OCI-LY7 (cell line): ENCODE measurements at regions not wholly inside any gene's neighbourhood (a gene's known extent, or its start where the extent isn't known, plus 50 kb on each side); places are given as distances from the start of the nearest gene placed in this dataset.
A peak's percentile ranks its signal among the peaks of the same experiment; 100 is the strongest.

Experiments
- BruUV-seq: library from RNA; stranded (reverse); fragments of 400-500 nt; replicated peaks from 2 replicates; lab custom pipeline; 2021; lab: Mats Ljungman, UMichigan
- CTCF ChIA-PET: fragments of 300-600 bp; sonication (Branson Sonifier 250); formaldehyde crosslinking; loops from one replicate; lab custom pipeline; 2022; ENCODE audit warnings: antibody characterized with exemption; ENCODE audit not compliant: unreplicated experiment; lab: Charles Lee
- POLR2A ChIA-PET: fragments of 300-600 bp; sonication (Branson Sonifier 250); formaldehyde crosslinking; loops from one replicate; lab custom pipeline; 2022; ENCODE audit warnings: antibody characterized with exemption; lab: Charles Lee
- DNase-seq: peaks from one replicate; pipeline ENCODE4 v3.0.0-alpha.2; 2015; ENCODE audit warnings: low spot score
- H2AFZ ChIP-seq: fragments of 200-600 bp; sonication (generic), shearing (Covaris generic); 2 replicates; pipeline ENCODE4 v1.6.1; 2014; ENCODE audit warnings: mild to moderate bottlenecking, antibody characterized with exemption, low read length, moderate library complexity
- H3K27ac ChIP-seq: fragments of 200-600 bp; sonication (generic); 2 replicates; pipeline ENCODE4 v1.5.1; 2014; ENCODE audit warnings: mixed run types, low read depth, mild to moderate bottlenecking, moderate library complexity, low read length, inconsistent platforms; ENCODE audit not compliant: poor library complexity, severe bottlenecking
- H3K36me3 ChIP-seq: fragments of 200-600 bp; sonication (generic); 2 replicates; pipeline ENCODE4 v1.6.1; 2014; ENCODE audit warnings: mild to moderate bottlenecking, antibody characterized with exemption, low read length, moderate library complexity, mixed read lengths; ENCODE audit not compliant: insufficient read depth
- H3K4me1 ChIP-seq: fragments of 200-600 bp; sonication (generic); 2 replicates; pipeline ENCODE4 v1.5.1; 2014; ENCODE audit warnings: mild to moderate bottlenecking, low read length; ENCODE audit not compliant: insufficient read depth, poor library complexity, severe bottlenecking
- H3K4me2 ChIP-seq: fragments of 200-600 bp; sonication (generic); 2 replicates; pipeline ENCODE4 v1.6.1; 2014; ENCODE audit warnings: mild to moderate bottlenecking, low read length
- H3K4me3 ChIP-seq: fragments of 200-600 bp; sonication (generic); 2 replicates; pipeline ENCODE4 v1.5.1; 2014; ENCODE audit warnings: mild to moderate bottlenecking, low read depth, low read length; ENCODE audit not compliant: poor library complexity, severe bottlenecking
- H3K79me2 ChIP-seq: fragments of 200-600 bp; sonication (generic); 2 replicates; pipeline ENCODE4 v1.6.1; 2016; ENCODE audit warnings: low read depth, mild to moderate bottlenecking, low read length, moderate library complexity, mixed read lengths; ENCODE audit not compliant: insufficient read depth
- H3K9me2 ChIP-seq: fragments of 200-600 bp; sonication (generic); 2 replicates; pipeline ENCODE4 v1.6.1; 2016; ENCODE audit warnings: mild to moderate bottlenecking, low read length, mixed read lengths; ENCODE audit not compliant: insufficient read depth
- H3K9me3 ChIP-seq: fragments of 200-600 bp; sonication (generic); 2 replicates; pipeline ENCODE4 v1.6.1; 2014; ENCODE audit warnings: mild to moderate bottlenecking, mixed run types, low read length, mixed read lengths
- H4K20me1 ChIP-seq: fragments of 200-600 bp; sonication (generic); 2 replicates; pipeline ENCODE4 v1.6.1; 2014; ENCODE audit warnings: mild to moderate bottlenecking, antibody characterized with exemption, low read length, moderate library complexity, mixed read lengths; ENCODE audit not compliant: insufficient read depth
- CTCF ChIP-seq: fragments of 200-600 bp; sonication (generic); conservative IDR thresholded peaks from 2 replicates; pipeline ENCODE4 v1.5.1; 2014; ENCODE audit warnings: mild to moderate bottlenecking, antibody characterized with exemption, low read length, moderate library complexity, mixed read lengths
- EZH2phosphoT487 ChIP-seq: fragments of 200-600 bp; sonication (generic); IDR thresholded peaks from 2 replicates; pipeline ENCODE4 v1.6.1; 2018; ENCODE audit warnings: low read depth, borderline replicate concordance, mild to moderate bottlenecking, mixed run types, antibody characterized with exemption, low read length, moderate library complexity, mixed read lengths
- intact Hi-C: fragments of 100-400 bp; cut with micrococcal nuclease; formaldehyde crosslinking; loops from one replicate; pipeline ENCODE4 v1.10.0; 2022; ENCODE audit not compliant: unreplicated experiment

DNA sequence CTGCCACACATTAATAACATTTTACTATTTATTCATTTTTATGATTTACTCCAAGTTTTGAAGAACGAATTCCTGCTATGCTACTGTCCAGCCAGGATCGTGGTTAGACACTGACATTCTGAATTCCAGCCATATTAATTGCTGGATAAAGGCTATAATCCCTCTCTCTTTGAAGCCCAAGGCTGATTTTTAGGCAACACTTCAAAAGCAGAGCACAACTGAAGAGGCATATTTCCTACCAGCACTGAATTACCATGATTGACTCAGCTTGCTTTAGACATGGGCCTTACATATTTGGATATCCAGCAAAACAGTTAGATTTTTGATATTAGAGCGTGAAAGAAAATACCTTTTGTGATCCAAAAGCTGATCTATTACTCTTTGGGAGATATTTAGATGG is 205.0 kb downstream of the ZIC1 start:
- Histone ChIP-seq H4K20me1 (no peaks in the 10 kb centered on the region), H3K79me2 (no peaks in the 10 kb centered on the region), H3K4me2 (no peak overlapping the region), H3K9me3 (no peaks in the 10 kb centered on the region), H3K36me3 (no peaks in the 10 kb centered on the region), H2AFZ (no peak overlapping the region), H3K9me2 (no peaks in the 10 kb centered on the region), H3K4me1 (no peaks in the 10 kb centered on the region), H3K27ac (no peak overlapping the region), H3K4me3 (no peak overlapping the region)
- CTCF ChIA-PET, result no interaction called here
- TF ChIP-seq CTCF (no peak), EZH2phosphoT487 (no peak)
- no peak for DNase-seq
- intact Hi-C loops, result no loop called here
- POLR2A ChIA-PET, result interaction anchor here (0.8 kb wide), 1 partner anchor 58 kb away, joined by 3 read pairs; no protein-coding TSS in a partner anchor
- no TSS peak for BruUV-seq

GRCh38 chr3:147615035-147615434 is 205.9 kb downstream of the ZIC1 start:
- no TSS peak for BruUV-seq
- no peak for DNase-seq
- intact Hi-C loops, result no loop called here
- Histone ChIP-seq H4K20me1 (no peaks in the 10 kb centered on the region), H3K4me3 (no peak overlapping the region), H3K27ac (no peak overlapping the region), H3K36me3 (no peaks in the 10 kb centered on the region), H3K9me3 (no peaks in the 10 kb centered on the region), H3K4me2 (no peak overlapping the region), H3K79me2 (no peaks in the 10 kb centered on the region), H2AFZ (no peak overlapping the region), H3K4me1 (no peaks in the 10 kb centered on the region), H3K9me2 (no peaks in the 10 kb centered on the region)
- TF ChIP-seq CTCF (no peak), EZH2phosphoT487 (no peak)
- POLR2A ChIA-PET, result no interaction called here
- CTCF ChIA-PET, result no interaction called here

DNA sequence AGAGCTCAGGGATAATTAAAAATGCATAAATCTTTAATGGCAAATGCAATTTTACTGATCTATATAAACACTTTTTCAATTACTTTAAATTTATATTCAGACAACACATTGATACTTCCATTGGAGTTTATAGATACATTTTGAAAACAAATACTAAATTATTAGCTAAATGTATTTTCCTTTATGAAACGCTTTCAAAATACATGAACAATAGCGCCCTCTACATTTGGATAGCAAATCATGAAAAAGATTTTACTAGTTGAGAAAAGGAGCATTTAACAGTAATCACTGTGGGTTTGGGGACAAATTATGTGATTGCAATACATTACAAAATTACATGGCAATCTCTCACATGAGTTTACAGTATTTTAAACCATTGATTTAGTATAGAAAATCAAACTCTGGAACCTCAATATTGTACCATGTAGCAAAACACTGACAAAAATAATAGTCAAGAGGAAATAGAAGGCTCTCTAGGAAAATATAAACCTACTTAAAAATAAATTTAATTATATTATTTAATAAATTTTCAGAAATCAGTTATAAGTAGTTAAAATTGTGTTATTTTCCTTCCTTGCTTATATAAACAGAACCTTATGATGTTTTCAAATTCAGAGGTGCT is 207.9 kb downstream of the ZIC1 start:
- H3K36me3 ChIP-seq, result no peaks in the 10 kb centered on the region
- peak; percentile 30 for DNase-seq
- TF ChIP-seq EZH2phosphoT487, result no peak
- peak; percentile 80 for TF ChIP-seq CTCF
- intact Hi-C loops, result no loop called here
- no peak overlapping the region for H3K4me2 ChIP-seq
- H3K9me3 ChIP-seq, result no peaks in the 10 kb centered on the region
- ChIA-PET POLR2A (interaction anchor here (0.7 kb wide), 1 partner anchor 16 kb away, joined by 5 read pairs; no protein-coding TSS in a partner anchor), CTCF (no interaction called here)
- BruUV-seq, result no TSS peak
- no peak overlapping the region for H3K27ac ChIP-seq
- no peaks in the 10 kb centered on the region for H3K9me2 ChIP-seq
- no peaks in the 10 kb centered on the region for H3K79me2 ChIP-seq
- no peaks in the 10 kb centered on the region for H3K4me1 ChIP-seq
- no peak overlapping the region for H2AFZ ChIP-seq
- H4K20me1 ChIP-seq, result no peaks in the 10 kb centered on the region
- H3K4me3 ChIP-seq, result no peak overlapping the region
